HG03432 (cell line): ENCODE measurements at regions not wholly inside any gene's neighbourhood (a gene's known extent, or its start where the extent isn't known, plus 50 kb on each side); places are given as distances from the start of the nearest gene placed in this dataset.

Experiments
- ATAC-seq: cut with Tn5 transposase; IDR thresholded peaks from one replicate; pipeline ENCODE4 v1.9.1; 2021; ENCODE audit warnings: mild to moderate bottlenecking, moderate library complexity; ENCODE audit not compliant: unreplicated experiment

DNA sequence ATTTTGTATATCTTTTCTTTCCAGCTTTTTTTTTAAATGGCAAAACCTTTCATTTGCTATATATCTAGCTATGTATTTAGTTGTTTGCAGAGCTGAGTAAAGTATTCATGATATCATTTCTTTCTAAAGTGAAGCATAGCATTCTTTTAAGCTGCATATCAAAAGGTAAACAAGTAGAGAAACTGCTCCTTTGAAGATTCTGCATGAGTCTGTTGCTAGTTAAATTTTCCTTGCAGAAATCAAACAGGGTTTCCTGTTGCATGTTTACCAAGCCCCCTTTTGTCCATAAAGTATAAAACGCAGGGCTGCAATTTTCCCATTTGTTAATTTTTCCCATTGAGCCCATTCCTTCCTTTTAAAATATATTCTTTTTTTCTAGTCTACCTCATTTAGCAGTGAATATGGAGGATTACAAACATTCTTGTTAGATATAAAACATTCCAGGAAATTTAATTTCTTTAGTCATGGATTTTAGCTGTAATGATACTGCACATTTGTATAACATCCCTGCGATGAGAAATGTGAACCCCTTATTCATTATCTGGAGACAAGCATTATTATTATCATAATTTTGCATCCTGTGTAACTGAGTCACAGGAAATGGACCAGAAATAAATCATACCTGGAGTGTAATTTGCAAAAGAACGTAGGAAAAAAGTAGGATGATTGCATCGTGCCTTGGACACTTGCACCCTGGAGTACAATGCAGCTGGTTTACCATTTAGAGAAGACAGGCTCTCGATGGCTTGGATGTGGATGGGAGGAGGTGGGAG is 110.9 kb upstream of the ARGLU1 start:
- ATAC-seq = no peak

DNA sequence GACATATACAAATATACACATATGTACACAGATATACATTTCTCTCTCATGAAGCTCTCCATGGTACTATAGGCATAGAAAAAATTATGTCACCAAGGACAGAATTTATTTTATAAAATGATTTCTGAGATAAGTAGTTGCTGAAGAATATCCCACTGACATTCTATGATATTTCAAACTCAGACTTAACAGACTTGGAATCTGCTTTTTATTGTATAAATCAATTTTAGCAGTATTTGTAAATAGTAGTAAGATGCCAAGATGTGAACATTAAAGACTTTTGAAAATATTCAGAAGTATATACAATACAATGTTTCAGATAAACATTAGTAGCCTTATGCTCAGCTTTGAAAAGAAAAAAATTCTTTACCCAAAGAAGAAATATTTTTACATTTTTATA is 107.4 kb upstream of the ARGLU1 start:
- ATAC-seq = no peak

- no peak for ATAC-seq
These were observed 93.0 kb upstream of the ARGLU1 start for GRCh38 chr13:106660746-106661625.

- no peak for ATAC-seq
These were observed 89.2 kb upstream of the ARGLU1 start for GRCh38 chr13:106657104-106657503.

DNA sequence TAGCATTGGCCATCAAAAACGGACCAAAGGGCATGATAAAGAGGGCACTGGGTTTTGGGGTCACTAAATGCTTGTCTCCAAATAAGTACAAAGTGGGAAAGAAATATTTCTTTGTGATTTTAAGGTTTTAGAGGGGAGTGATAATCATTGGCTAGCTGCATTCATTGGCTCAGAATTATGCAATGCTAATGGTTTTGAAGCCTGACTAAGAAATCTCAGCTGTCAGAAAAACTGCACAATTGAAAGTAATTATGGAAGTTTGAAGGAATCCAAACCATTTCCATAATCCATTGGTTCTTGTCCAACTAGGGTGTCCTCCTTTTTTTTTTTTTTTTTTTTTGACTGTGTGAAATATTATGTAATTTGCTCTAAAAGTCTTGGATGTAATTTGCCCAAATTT is 88.2 kb upstream of the ARGLU1 start:
- no peak for ATAC-seq

DNA sequence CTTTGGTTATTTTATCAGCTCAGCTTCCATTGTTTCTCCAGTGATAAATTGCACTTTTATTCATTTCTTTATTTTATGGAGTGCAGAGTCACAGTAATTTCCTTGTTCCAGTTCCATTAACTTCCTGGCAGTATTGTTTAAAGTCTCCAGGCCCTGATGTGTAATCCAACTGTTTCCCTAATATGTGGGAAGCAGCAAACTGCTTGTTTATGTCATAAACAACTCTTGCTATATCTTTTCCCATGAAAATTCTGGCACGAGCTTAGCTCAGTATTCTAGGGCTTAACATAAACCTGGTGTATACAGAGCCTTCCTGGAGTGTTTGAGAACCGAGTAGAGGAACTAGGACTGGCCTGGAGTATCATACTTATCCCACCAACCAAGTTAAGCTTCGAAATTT is 83.5 kb upstream of the ARGLU1 start:
- no peak for ATAC-seq

GRCh38 chr13:106650690-106651205 is 82.8 kb upstream of the ARGLU1 start:
- ATAC-seq = no peak

DNA sequence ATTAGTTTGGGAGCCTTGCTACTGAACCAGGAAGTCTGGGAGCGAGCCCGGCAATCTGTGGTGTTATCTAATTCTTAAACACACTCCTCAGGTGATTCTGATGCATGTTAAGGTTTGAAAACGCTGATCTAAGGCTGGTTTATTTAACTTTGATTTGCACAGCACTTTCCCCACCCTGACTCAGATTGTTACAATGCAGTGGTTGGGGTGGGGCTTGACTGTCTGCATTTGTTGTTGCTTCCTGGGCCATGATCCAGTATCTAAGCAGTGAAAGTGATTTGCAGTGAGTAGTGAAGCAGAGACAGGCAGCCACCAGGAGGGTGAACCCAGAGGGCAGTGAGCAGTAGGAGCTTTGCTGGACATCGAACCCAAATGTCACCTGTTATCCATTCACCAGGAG is 81.6 kb upstream of the ARGLU1 start:
- ATAC-seq = no peak

DNA sequence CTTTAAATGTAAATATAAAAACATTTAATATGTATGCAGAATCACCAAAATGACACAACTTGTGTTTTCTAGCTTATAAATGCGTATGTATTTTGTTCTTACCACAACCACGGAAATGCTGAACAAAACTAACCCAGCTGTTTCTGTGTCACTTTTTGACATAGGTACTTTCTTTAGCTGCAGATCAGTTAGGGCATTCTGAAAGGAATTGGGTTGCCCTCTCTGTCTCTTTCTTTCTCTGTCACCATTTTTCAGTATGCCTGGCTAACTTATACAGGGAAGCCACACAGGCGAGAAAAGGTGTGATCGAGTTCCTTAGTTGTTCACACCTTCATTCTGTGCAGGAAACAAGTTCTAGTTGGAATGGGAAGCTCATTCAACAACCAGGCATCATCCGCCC is 72.6 kb upstream of the ARGLU1 start:
- no peak for ATAC-seq

DNA sequence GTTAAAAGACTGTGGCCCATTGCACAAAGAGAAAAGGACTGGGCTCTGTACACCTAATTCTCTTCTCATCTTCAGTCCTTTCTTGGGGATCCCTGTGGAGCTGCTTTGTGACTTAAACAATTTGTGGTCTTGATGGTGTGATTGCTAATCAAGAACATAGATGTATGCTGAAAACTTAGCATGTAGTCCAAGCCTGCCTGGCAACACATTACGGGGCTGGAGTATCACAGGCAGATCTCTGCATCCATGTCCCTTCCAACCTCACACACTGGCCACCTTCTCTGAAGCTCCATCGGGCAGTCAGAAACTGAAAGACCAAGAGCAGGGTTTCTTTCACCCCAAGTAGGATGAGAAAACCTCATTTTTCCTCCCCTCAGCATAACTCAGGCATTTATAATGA is 69.6 kb upstream of the ARGLU1 start:
- no peak for ATAC-seq

- ATAC-seq = no peak
These were observed 68.6 kb upstream of the ARGLU1 start for GRCh38 chr13:106636492-106636891.

GRCh38 chr13:106635616-106636015 is 67.7 kb upstream of the ARGLU1 start:
- ATAC-seq = no peak

- no peak for ATAC-seq
These were observed 65.4 kb upstream of the ARGLU1 start for GRCh38 chr13:106633321-106633720.

DNA sequence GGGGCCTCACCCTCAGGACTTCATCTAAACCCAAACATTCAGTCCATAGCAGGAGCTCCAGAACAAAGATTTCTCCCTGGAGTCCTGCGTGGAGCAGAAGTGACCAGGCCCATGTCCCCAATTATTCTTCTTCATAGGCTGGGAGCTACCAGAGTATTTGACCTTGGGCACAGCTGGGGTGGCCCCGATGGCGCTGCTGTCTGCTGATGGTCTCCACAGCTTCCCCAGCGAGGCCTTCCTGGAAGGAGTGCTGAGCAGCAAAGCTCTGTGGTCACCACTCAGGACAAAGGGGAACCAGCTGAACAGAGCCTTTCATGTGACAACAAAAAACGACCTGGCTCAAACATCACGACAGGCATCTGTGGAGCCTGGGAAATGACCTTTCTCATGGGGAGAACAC is 62.7 kb upstream of the ARGLU1 start:
- no peak for ATAC-seq

GRCh38 chr13:106630162-106630561 is 62.2 kb upstream of the ARGLU1 start:
- no peak for ATAC-seq

DNA sequence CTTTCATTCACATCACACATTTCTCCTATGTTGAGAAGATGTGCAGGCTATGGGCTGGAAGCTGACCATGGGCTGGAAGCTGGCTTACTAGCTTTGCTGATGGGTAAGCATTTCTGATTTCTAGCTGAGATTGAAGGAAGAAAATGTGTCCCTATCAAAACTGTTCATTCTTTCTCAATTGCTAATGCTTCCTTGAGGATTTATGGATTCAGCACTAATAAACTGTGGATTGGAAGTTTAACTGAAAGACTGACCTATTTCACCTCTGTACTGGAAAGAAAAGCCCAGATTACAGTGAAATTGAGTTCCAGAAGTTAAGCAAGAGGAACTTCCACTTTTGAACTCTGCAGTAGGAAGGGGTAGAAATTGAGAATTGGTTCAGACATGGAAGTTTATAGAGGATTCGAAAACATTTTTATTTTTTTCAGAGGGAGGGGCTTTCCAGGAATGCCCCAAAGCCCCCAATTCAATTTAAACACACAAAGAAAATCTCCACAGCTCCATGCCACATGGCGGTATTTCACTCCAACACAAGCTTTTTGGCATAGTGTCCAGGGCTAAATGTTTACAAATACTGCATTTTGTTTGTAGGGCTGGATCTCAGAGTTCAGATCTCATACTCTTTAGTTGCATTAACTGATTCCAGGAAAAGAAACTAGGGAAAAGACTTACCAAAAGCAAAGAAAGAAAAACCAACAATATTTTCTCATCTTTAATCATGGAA is 61.2 kb upstream of the ARGLU1 start:
- no peak for ATAC-seq

GRCh38 chr13:106626473-106626872 is 58.5 kb upstream of the ARGLU1 start:
- ATAC-seq = no peak

DNA sequence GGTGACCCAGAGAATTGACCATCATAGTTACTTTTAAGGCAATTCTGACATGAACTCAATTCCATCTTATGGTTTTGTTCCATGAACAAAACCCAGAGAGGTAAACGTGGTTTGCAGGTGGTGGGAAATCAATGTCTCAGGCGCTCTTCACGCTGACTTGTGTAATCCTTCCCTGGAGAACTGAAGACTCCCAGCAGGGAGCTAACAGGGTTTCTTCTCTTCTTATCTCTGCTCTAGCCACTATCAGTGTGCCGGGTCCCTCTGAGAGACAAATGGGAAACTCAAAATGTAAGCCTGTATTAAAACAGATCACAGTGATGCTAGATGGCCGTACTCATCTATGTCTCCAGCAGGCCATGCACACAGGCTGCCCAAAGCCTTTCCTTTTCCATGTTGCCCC is 57.6 kb upstream of the ARGLU1 start:
- ATAC-seq = no peak

- ATAC-seq = no peak
These were observed 56.0 kb upstream of the ARGLU1 start for GRCh38 chr13:106623799-106624460.

DNA sequence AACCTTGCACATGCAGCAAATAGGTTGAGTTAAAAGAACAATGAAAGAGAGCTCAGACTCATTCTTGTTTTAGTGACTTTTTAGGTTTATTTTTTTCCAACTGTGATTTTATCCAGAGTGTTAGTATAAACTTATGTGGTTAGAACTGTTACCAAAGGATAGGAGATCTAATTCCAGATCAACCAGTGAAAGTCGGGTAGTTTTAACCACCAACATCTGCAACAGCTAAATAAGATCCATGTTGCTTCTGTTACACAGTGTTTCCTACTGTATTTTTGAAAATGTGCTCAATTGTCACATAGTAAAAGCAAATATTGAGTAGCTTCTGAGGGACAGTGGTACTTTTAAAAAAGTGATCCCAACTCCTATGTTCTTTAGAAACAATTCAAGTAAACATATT is 53.9 kb upstream of the ARGLU1 start:
- ATAC-seq = no peak
